ENCODE measurements at regions not wholly inside any gene's neighbourhood (a gene's known extent, or its start where the extent isn't known, plus 50 kb on each side); places are given as distances from the start of the nearest gene placed in this dataset.

GRCh38 chr9:18136354-18136994 lies 337.5 kb upstream of the ADAMTSL1 start:
- Histone ChIP-seq H4K20me1 (ENCODE audit: control insufficient read depth, extremely low read depth, insufficient read depth, low read length) (no peaks in the 10 kb centered on the region), H3K9ac (ENCODE audit: insufficient read depth, low read length) (no peak overlapping the region), H3K36me3 (ENCODE audit: control insufficient read depth, insufficient read depth, low read length) (no peaks in the 10 kb centered on the region), H3K27me3 (ENCODE audit: control insufficient read depth, insufficient read depth, low read length) (peaks cover 2% of the 10 kb centered on the region), H3K27ac (ENCODE audit: insufficient read depth, low read length) (no peak overlapping the region), H3K4me1 (ENCODE audit: control insufficient read depth, extremely low read depth, insufficient read depth, low read length) (no peaks in the 10 kb centered on the region), H3K79me2 (ENCODE audit: control insufficient read depth, insufficient read depth, low read length) (no peaks in the 10 kb centered on the region), H3K4me2 (ENCODE audit: extremely low read depth, insufficient read depth, low read length) (no peak overlapping the region), H3K9me3 (ENCODE audit: control insufficient read depth, insufficient read depth, low read depth, low read length) (no peaks in the 10 kb centered on the region), H3K4me3 (replicated peaks in 1 of 4; ENCODE audit: control extremely low read depth in 1 of 4, insufficient read depth in 1 of 4, low read depth in 3 of 4, low read length in 4 of 4) (no peak overlapping the region), H2AFZ (ENCODE audit: low read length) (no peak overlapping the region)
- DNase-seq (ENCODE audit: low read depth in 2 of 2): no peak
- no peak for TF ChIP-seq EZH2 (IDR thresholded peaks at IDR 0.05; ENCODE audit: low read length, missing control alignments)
- TF ChIP-seq, protein P1, sequence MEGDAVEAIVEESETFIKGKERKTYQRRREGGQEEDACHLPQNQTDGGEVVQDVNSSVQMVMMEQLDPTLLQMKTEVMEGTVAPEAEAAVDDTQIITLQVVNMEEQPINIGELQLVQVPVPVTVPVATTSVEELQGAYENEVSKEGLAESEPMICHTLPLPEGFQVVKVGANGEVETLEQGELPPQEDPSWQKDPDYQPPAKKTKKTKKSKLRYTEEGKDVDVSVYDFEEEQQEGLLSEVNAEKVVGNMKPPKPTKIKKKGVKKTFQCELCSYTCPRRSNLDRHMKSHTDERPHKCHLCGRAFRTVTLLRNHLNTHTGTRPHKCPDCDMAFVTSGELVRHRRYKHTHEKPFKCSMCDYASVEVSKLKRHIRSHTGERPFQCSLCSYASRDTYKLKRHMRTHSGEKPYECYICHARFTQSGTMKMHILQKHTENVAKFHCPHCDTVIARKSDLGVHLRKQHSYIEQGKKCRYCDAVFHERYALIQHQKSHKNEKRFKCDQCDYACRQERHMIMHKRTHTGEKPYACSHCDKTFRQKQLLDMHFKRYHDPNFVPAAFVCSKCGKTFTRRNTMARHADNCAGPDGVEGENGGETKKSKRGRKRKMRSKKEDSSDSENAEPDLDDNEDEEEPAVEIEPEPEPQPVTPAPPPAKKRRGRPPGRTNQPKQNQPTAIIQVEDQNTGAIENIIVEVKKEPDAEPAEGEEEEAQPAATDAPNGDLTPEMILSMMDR (conservative IDR thresholded peaks at IDR 0.05 in 1 of 2, IDR thresholded peaks at IDR 0.05 in 1 of 2; ENCODE audit: low read depth in 1 of 2, low read length in 2 of 2): no peak

GRCh38 chr9:18137815-18138214 lies 336.1 kb upstream of the ADAMTSL1 start:
- H3K36me3 ChIP-seq (ENCODE audit: control insufficient read depth, insufficient read depth, low read length): no peaks in the 10 kb centered on the region
- no peak overlapping the region for H2AFZ ChIP-seq (ENCODE audit: low read length)
- no peak overlapping the region for H3K27ac ChIP-seq (ENCODE audit: insufficient read depth, low read length)
- no peak for TF ChIP-seq EZH2 (IDR thresholded peaks at IDR 0.05; ENCODE audit: low read length, missing control alignments)
- TF ChIP-seq, protein P1 (conservative IDR thresholded peaks at IDR 0.05 in 1 of 2, IDR thresholded peaks at IDR 0.05 in 1 of 2; ENCODE audit: low read depth in 1 of 2, low read length in 2 of 2): no peak
- peaks cover 2% of the 10 kb centered on the region for H3K27me3 ChIP-seq (ENCODE audit: control insufficient read depth, insufficient read depth, low read length)
- no peak overlapping the region for H3K9ac ChIP-seq (ENCODE audit: insufficient read depth, low read length)
- no peaks in the 10 kb centered on the region for H3K9me3 ChIP-seq (ENCODE audit: control insufficient read depth, insufficient read depth, low read depth, low read length)
- no peaks in the 10 kb centered on the region for H4K20me1 ChIP-seq (ENCODE audit: control insufficient read depth, extremely low read depth, insufficient read depth, low read length)
- H3K4me2 ChIP-seq (ENCODE audit: extremely low read depth, insufficient read depth, low read length): no peak overlapping the region
- DNase-seq (ENCODE audit: low read depth in 2 of 2): no peak
- no peak overlapping the region for H3K4me3 ChIP-seq (replicated peaks in 1 of 4; ENCODE audit: control extremely low read depth in 1 of 4, insufficient read depth in 1 of 4, low read depth in 3 of 4, low read length in 4 of 4)
- no peaks in the 10 kb centered on the region for H3K4me1 ChIP-seq (ENCODE audit: control insufficient read depth, extremely low read depth, insufficient read depth, low read length)
- H3K79me2 ChIP-seq (ENCODE audit: control insufficient read depth, insufficient read depth, low read length): no peaks in the 10 kb centered on the region

- Histone ChIP-seq H3K4me1 (ENCODE audit: control insufficient read depth, extremely low read depth, insufficient read depth, low read length) (no peaks in the 10 kb centered on the region), H3K9me3 (ENCODE audit: control insufficient read depth, insufficient read depth, low read depth, low read length) (no peaks in the 10 kb centered on the region), H3K27me3 (ENCODE audit: control insufficient read depth, insufficient read depth, low read length) (peaks cover 2% of the 10 kb centered on the region), H3K36me3 (ENCODE audit: control insufficient read depth, insufficient read depth, low read length) (no peaks in the 10 kb centered on the region), H3K79me2 (ENCODE audit: control insufficient read depth, insufficient read depth, low read length) (no peaks in the 10 kb centered on the region), H3K4me2 (ENCODE audit: extremely low read depth, insufficient read depth, low read length) (no peak overlapping the region), H3K27ac (ENCODE audit: insufficient read depth, low read length) (no peak overlapping the region), H4K20me1 (ENCODE audit: control insufficient read depth, extremely low read depth, insufficient read depth, low read length) (no peaks in the 10 kb centered on the region), H3K4me3 (replicated peaks in 1 of 4; ENCODE audit: control extremely low read depth in 1 of 4, insufficient read depth in 1 of 4, low read depth in 3 of 4, low read length in 4 of 4) (no peak overlapping the region), H2AFZ (ENCODE audit: low read length) (no peak overlapping the region), H3K9ac (ENCODE audit: insufficient read depth, low read length) (no peak overlapping the region)
- no peak for DNase-seq (ENCODE audit: low read depth in 2 of 2)
- no peak for TF ChIP-seq EZH2 (IDR thresholded peaks at IDR 0.05; ENCODE audit: low read length, missing control alignments)
- TF ChIP-seq, protein P1 (conservative IDR thresholded peaks at IDR 0.05 in 1 of 2, IDR thresholded peaks at IDR 0.05 in 1 of 2; ENCODE audit: low read depth in 1 of 2, low read length in 2 of 2): no peak
Observed at GRCh38 chr9:18138656-18139055, 335.3 kb upstream of the ADAMTSL1 start.
